Activated CD4-positive, alpha-beta T cell treated with anti-CD3 and anti-CD28 coated beads, Interleukin-2, amount 50 U/mL, for 1 hour (primary cell): ENCODE measurements at regions not wholly inside any gene's neighbourhood (a gene's known extent, or its start where the extent isn't known, plus 50 kb on each side); places are given as distances from the start of the nearest gene placed in this dataset.
"Not testable (repeated sequence)": the region's sequence is repeated elsewhere in the genome, so short reads cannot be mapped to it uniquely, and the experiment has no call there.

Experiments
- DNase-seq: peaks from one replicate; pipeline ENCODE4 v3.0.0-alpha.2; 2020

- DNase-seq, result no peak
These were observed 162.5 kb downstream of the RAD51AP2 start for GRCh38 chr2:17355608-17356329.

- DNase-seq, result no peak
These were observed 165.0 kb downstream of the RAD51AP2 start for GRCh38 chr2:17353263-17353662.

- not testable (repeated sequence) for DNase-seq
These were observed 175.5 kb downstream of the RAD51AP2 start for GRCh38 chr2:17342692-17343091.

- DNase-seq, result no peak
These were observed 180.7 kb downstream of the RAD51AP2 start for GRCh38 chr2:17337507-17337906.

GRCh38 chr2:17336458-17336857, 181.8 kb downstream of the RAD51AP2 start:
- DNase-seq, result no peak

- DNase-seq, result no peak
These were observed 183.9 kb downstream of the RAD51AP2 start for GRCh38 chr2:17334300-17334699.

- no peak for DNase-seq
These were observed 186.6 kb downstream of the RAD51AP2 start for GRCh38 chr2:17331636-17332035.

GRCh38 chr2:17328161-17328560, 190.1 kb downstream of the RAD51AP2 start:
- no peak for DNase-seq

GRCh38 chr2:17327649-17328048, 190.6 kb downstream of the RAD51AP2 start:
- DNase-seq, result no peak

GRCh38 chr2:17326717-17327116, 191.5 kb downstream of the RAD51AP2 start:
- no peak for DNase-seq

- no peak for DNase-seq
These were observed 194.5 kb downstream of the RAD51AP2 start for GRCh38 chr2:17323697-17324096.

GRCh38 chr2:17322461-17322860, 195.8 kb downstream of the RAD51AP2 start:
- no peak for DNase-seq

- DNase-seq, result no peak
These were observed 199.2 kb downstream of the RAD51AP2 start for GRCh38 chr2:17319090-17319489.

- DNase-seq, result no peak
These were observed 200.2 kb downstream of the RAD51AP2 start for GRCh38 chr2:17318013-17318412.

- no peak for DNase-seq
These were observed 200.7 kb downstream of the RAD51AP2 start for GRCh38 chr2:17317439-17317976.

- no peak for DNase-seq
These were observed 205.0 kb downstream of the RAD51AP2 start for GRCh38 chr2:17313261-17313660.

GRCh38 chr2:17311771-17312511, 206.3 kb downstream of the RAD51AP2 start:
- no peak for DNase-seq

- no peak for DNase-seq
These were observed 207.1 kb downstream of the RAD51AP2 start for GRCh38 chr2:17311106-17311619.

- DNase-seq, result no peak
These were observed 208.4 kb downstream of the RAD51AP2 start for GRCh38 chr2:17309741-17310339.

- DNase-seq, result no peak
These were observed 209.1 kb downstream of the RAD51AP2 start for GRCh38 chr2:17309181-17309580.

GRCh38 chr2:17306706-17307105, 211.5 kb downstream of the RAD51AP2 start:
- no peak for DNase-seq

- no peak for DNase-seq
These were observed 212.0 kb downstream of the RAD51AP2 start for GRCh38 chr2:17306219-17306618.

- DNase-seq, result no peak
These were observed 214.7 kb downstream of the RAD51AP2 start for GRCh38 chr2:17303521-17303920.

GRCh38 chr2:17303054-17303453, 215.2 kb downstream of the RAD51AP2 start:
- no peak for DNase-seq
